VCaP (cell line): ENCODE measurements at regions not wholly inside any gene's neighbourhood (a gene's known extent, or its start where the extent isn't known, plus 50 kb on each side); places are given as distances from the start of the nearest gene placed in this dataset.

Experiments used
- H3K27ac ChIP-seq: fragments of 450-650 bp; 2 replicates; pipeline ENCODE4 v1.5.1; 2017
- CTCF ChIP-seq: fragments of 450-650 bp; conservative IDR thresholded peaks from 2 replicates; pipeline ENCODE4 v1.5.1; 2017; ENCODE audit warnings: mild to moderate bottlenecking, moderate library complexity

DNA sequence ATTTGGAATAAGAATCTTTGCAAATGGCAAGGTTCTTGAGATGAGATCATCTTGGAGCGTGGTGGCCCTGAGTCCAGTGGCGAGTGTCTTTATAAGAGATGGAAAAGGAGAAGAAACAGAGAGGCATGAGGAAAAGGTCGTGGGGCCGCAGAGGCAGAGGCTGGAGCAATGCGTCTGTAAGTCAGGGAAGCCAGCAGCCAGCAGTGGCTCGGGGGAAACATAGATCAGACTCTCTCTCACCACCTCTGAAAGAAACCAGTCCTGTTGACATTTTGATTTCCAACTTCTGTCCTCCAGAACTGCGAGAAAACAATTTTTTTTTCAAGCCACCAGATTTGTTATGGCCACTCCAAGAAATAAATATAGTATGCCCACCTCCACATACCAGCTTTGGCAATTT is 226.6 kb downstream of the TFAP2C start:
- H3K27ac ChIP-seq: no peak overlapping the region
- TF ChIP-seq CTCF: no peak

DNA sequence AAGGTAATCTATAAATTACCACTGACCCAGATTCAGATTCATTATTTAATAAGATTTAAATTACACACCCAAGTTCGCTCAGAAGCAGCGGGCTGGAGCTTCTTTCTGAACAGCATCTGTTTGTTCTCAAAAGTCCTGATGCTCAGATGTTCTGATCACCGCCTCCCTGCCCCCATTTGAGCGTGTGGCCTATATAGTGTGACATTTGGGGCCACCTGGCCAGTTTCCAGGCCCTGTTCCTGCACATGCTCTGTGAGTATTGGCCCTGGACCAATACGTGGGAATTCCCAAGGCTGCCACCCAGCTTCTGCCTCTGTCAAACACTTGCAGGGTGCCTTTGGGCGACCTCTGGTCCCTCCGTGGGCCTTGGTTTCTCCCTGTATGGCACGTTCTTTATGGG is 228.8 kb downstream of the TFAP2C start:
- no peak for TF ChIP-seq CTCF
- H3K27ac ChIP-seq: no peak overlapping the region

DNA sequence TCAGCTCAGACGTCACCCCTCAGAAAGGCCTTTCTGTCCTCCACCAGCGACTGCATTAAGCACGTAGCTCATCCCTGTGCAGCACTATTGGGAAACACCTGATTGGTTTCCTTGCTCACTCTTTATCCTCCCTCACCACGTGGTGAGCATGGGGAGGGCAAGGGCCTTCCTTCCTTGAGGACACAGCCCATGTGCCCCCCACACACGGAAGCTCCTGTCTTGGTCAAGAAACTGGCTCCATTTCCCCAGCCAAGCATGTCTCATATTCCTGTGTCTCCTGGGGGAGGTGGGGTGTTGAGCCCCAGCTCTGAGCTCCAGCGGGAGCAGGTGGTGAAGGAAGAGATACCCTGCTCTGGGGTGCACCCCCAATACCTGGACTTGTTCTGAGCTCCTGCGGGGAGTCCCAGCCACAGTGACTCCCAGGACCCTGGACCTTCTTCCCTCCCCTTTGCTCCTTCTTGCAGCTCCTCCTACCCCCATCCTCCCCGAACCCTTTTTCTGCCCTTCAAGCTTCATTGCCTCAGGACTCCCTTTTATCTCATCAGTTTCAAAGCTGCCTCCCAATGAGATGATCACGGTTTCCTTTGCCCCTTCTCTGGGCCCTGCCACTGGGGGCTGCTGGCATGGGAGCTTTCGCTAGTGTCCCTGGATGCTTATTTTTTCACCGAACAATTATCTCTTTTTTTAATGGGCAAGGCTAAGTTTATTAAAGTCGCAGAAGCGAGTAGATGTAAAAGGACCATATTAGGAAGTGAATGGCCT is 230.1 kb downstream of the TFAP2C start:
- no peak for TF ChIP-seq CTCF
- H3K27ac ChIP-seq: no peak overlapping the region

DNA sequence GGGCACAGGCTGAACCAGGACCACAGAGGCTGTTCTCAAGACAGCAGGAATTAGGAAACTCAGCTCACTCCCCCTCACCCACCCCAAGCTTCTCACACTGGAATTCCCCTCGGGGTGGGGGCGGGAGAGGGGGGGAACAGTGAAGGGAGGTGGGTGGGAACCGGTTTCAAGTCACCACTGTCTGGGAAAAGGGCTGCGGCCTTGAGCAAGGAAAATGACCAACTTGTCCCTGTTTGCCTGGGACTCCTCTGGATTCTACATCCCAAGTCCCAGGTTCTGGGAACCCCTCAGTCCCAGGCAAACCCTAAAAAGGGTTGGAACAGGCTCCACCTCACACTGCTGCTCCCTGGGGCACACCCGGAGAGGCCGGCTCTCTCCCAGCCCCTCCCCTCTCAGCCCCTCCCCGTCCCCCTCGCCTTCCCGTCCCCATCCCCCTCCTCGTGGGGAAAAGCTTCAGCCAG is 230.7 kb downstream of the TFAP2C start:
- TF ChIP-seq CTCF: no peak
- no peak overlapping the region for H3K27ac ChIP-seq

GRCh38 chr20:56860413-56860812 is 231.3 kb downstream of the TFAP2C start:
- no peak overlapping the region for H3K27ac ChIP-seq
- no peak for TF ChIP-seq CTCF

DNA sequence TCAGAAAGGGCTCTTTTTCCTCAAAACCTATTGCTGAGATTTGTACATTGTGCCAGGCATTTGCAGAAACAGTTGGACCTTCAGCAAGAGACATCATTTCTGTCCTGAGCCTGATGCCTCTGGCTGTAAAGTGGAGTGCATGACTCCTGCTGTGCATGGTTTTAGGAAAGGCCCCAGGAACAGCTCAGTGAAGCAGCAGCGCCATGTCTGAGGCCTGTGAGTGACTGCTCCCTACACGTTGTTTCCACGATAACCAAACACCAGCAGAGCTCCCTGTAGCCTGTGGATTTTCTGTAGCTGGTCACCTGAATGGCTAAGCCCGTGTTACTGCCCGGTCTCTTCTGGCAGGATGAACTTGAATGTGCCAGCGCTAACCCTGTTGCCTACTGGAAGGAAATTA is 232.5 kb downstream of the TFAP2C start:
- H3K27ac ChIP-seq: no peak overlapping the region
- no peak for TF ChIP-seq CTCF

GRCh38 chr20:56865055-56865454 is 235.9 kb downstream of the TFAP2C start:
- no peak overlapping the region for H3K27ac ChIP-seq
- no peak for TF ChIP-seq CTCF
